Activated naive CD4-positive, alpha-beta T cell treated with anti-CD3 and anti-CD28 coated beads, Interleukin-2, amount 50 U/mL, for 72 hours (primary cell): ENCODE measurements at regions not wholly inside any gene's neighbourhood (a gene's known extent, or its start where the extent isn't known, plus 50 kb on each side); places are given as distances from the start of the nearest gene placed in this dataset.

Experiments
- ATAC-seq, 2 donors: fragments of 150-1000 bp; cut with Tn5 transposase; 2 replicates each; pipeline ENCODE4 v1.10.0; 2021; ENCODE audit warnings: mild to moderate bottlenecking in 2 of 2, moderate library complexity in 2 of 2
- DNase-seq, 2 donors: peaks; one replicate each; pipeline ENCODE4 v3.0.0; 2021 to 2022; ENCODE audit warnings: low spot score in 2 of 2
- H3K27ac Mint-ChIP-seq, 2 donors: one replicate each; pipeline ENCODE4 v1.8.0; 2022; ENCODE audit warnings: mild to moderate bottlenecking in 2 of 2, mixed read lengths in 2 of 2
- H3K36me3 Mint-ChIP-seq, 2 donors: one replicate each; pipeline ENCODE4 v1.8.0; 2022; ENCODE audit warnings: mixed read lengths in 2 of 2
- H3K9me3 Mint-ChIP-seq, 2 donors: one replicate each; pipeline ENCODE4 v1.8.0; 2022; ENCODE audit warnings: mixed read lengths in 2 of 2

- Mint-ChIP-seq H3K27ac (no peak overlapping the region), H3K9me3 (no peaks in the 10 kb centered on the region), H3K36me3 (no peaks in the 10 kb centered on the region)
- no peak for ATAC-seq
- DNase-seq, result no peak
Measured at GRCh38 chr12:90899456-90900182, 55.4 kb downstream of the CCER1 start.

GRCh38 chr12:90897986-90898385 is 57.0 kb downstream of the CCER1 start:
- DNase-seq (no peak), ATAC-seq (no peak)
- Mint-ChIP-seq H3K9me3 (no peaks in the 10 kb centered on the region), H3K27ac (no peak overlapping the region), H3K36me3 (no peaks in the 10 kb centered on the region)

- DNase-seq (no peak), ATAC-seq (no peak)
- Mint-ChIP-seq H3K9me3 (no peaks in the 10 kb centered on the region), H3K36me3 (no peaks in the 10 kb centered on the region), H3K27ac (no peak overlapping the region)
Measured at GRCh38 chr12:90897316-90897715, 57.7 kb downstream of the CCER1 start.

- ATAC-seq, result no peak
Measured at GRCh38 chr12:90896821-90897220, 58.2 kb downstream of the CCER1 start.

GRCh38 chr12:90896164-90896563 is 58.8 kb downstream of the CCER1 start:
- H3K27ac Mint-ChIP-seq, result no peak overlapping the region
- H3K9me3 Mint-ChIP-seq, result no peaks in the 10 kb centered on the region
- DNase-seq (no peak), ATAC-seq (no peak)
- H3K36me3 Mint-ChIP-seq, result no peaks in the 10 kb centered on the region

More at GRCh38 chr12:90896821-90897220, 58.2 kb downstream of the CCER1 start:
- H3K9me3 Mint-ChIP-seq, result no peaks in the 10 kb centered on the region
- no peak overlapping the region for H3K27ac Mint-ChIP-seq
- H3K36me3 Mint-ChIP-seq, result no peaks in the 10 kb centered on the region
- no peak for DNase-seq

GRCh38 chr12:90888316-90888715 is 66.7 kb downstream of the CCER1 start:
- H3K9me3 Mint-ChIP-seq, result no peaks in the 10 kb centered on the region
- DNase-seq (no peak), ATAC-seq (no peak)
- no peak overlapping the region for H3K27ac Mint-ChIP-seq
- H3K36me3 Mint-ChIP-seq, result no peaks in the 10 kb centered on the region

- Mint-ChIP-seq H3K36me3 (no peaks in the 10 kb centered on the region), H3K9me3 (peaks cover 0 to 2% of the 10 kb centered on the region in 2 donors), H3K27ac (no peak overlapping the region)
- no peak for ATAC-seq
- DNase-seq, result no peak
Measured at GRCh38 chr12:90883456-90883855, 71.5 kb downstream of the CCER1 start.

- Mint-ChIP-seq H3K27ac (no peak overlapping the region), H3K9me3 (peaks cover 0 to 5% of the 10 kb centered on the region in 2 donors), H3K36me3 (no peaks in the 10 kb centered on the region)
- DNase-seq (no peak), ATAC-seq (no peak)
Measured at GRCh38 chr12:90871726-90872096, 83.3 kb downstream of the CCER1 start.

- Mint-ChIP-seq H3K9me3 (peaks cover 0 to 5% of the 10 kb centered on the region in 2 donors), H3K36me3 (no peaks in the 10 kb centered on the region), H3K27ac (no peak overlapping the region)
- ATAC-seq (no peak), DNase-seq (no peak)
Measured at GRCh38 chr12:90870971-90871725, 83.8 kb downstream of the CCER1 start.

GRCh38 chr12:90868626-90869025 is 86.3 kb downstream of the CCER1 start:
- Mint-ChIP-seq H3K9me3 (no peaks in the 10 kb centered on the region), H3K36me3 (no peaks in the 10 kb centered on the region), H3K27ac (no peak overlapping the region)
- DNase-seq (no peak), ATAC-seq (no peak)

GRCh38 chr12:90859591-90859990 is 95.4 kb downstream of the CCER1 start:
- DNase-seq (no peak), ATAC-seq (no peak)
- Mint-ChIP-seq H3K36me3 (no peaks in the 10 kb centered on the region), H3K27ac (no peak overlapping the region), H3K9me3 (no peaks in the 10 kb centered on the region)

- Mint-ChIP-seq H3K9me3 (no peaks in the 10 kb centered on the region), H3K36me3 (no peaks in the 10 kb centered on the region), H3K27ac (no peak overlapping the region)
- ATAC-seq (no peak), DNase-seq (no peak)
Measured at GRCh38 chr12:90858252-90858651, 96.7 kb downstream of the CCER1 start.

- no peak for ATAC-seq
- H3K9me3 Mint-ChIP-seq, result no peaks in the 10 kb centered on the region
- H3K27ac Mint-ChIP-seq, result no peak overlapping the region
- DNase-seq, result no peak
- no peaks in the 10 kb centered on the region for H3K36me3 Mint-ChIP-seq
Measured at GRCh38 chr12:90855534-90855933, 99.4 kb downstream of the CCER1 start.

- Mint-ChIP-seq H3K27ac (no peak overlapping the region), H3K9me3 (no peaks in the 10 kb centered on the region), H3K36me3 (no peaks in the 10 kb centered on the region)
- ATAC-seq (peak in 1 of 2 donors; percentile 60), DNase-seq (peak in 1 of 2 donors; percentile 6)
Measured at GRCh38 chr12:90854136-90854689, 100.8 kb downstream of the CCER1 start.

- DNase-seq (no peak), ATAC-seq (no peak)
- Mint-ChIP-seq H3K9me3 (no peaks in the 10 kb centered on the region), H3K36me3 (no peaks in the 10 kb centered on the region), H3K27ac (no peak overlapping the region)
Measured at GRCh38 chr12:90851800-90852718, 102.9 kb downstream of the CCER1 start.

GRCh38 chr12:90842477-90842876 is 112.5 kb downstream of the CCER1 start:
- ATAC-seq (no peak), DNase-seq (no peak)
- H3K27ac Mint-ChIP-seq, result no peak overlapping the region
- H3K36me3 Mint-ChIP-seq, result no peaks in the 10 kb centered on the region
- no peaks in the 10 kb centered on the region for H3K9me3 Mint-ChIP-seq

GRCh38 chr12:90841336-90841735 is 113.6 kb downstream of the CCER1 start:
- ATAC-seq (no peak), DNase-seq (no peak)
- Mint-ChIP-seq H3K27ac (no peak overlapping the region), H3K36me3 (no peaks in the 10 kb centered on the region), H3K9me3 (no peaks in the 10 kb centered on the region)
